B cell (primary cell): ENCODE measurements at regions not wholly inside any gene's neighbourhood (a gene's known extent, or its start where the extent isn't known, plus 50 kb on each side); places are given as distances from the start of the nearest gene placed in this dataset.

Experiments used
- ATAC-seq: fragments of 200-7000 bp; cut with Tn5 transposase; one replicate; pipeline ENCODE4 v1.10.0; 2021; ENCODE audit warnings: low read depth, mild to moderate bottlenecking, moderate number of reproducible peaks, moderate library complexity
- CTCF ChIA-PET: fragments of 350-600 bp; sonication (Branson Sonifier 250); formaldehyde crosslinking; loops from one replicate; lab custom pipeline; 2021; ENCODE audit warnings: antibody characterized with exemption, inconsistent platforms; lab: Charles Lee
- POLR2A ChIA-PET: fragments of 350-600 bp; sonication (Branson Sonifier 250); formaldehyde crosslinking; loops from one replicate; lab custom pipeline; 2021; ENCODE audit warnings: antibody characterized with exemption; lab: Charles Lee
- DNase-seq: peaks from one replicate; pipeline ENCODE4 v3.0.0; 2013
- H2AFZ ChIP-seq: 2 replicates; pipeline ENCODE4 v1.6.1; 2012; ENCODE audit warnings: mild to moderate bottlenecking, low read depth, low read length; ENCODE audit not compliant: insufficient read depth, poor library complexity, severe bottlenecking
- H3K27ac ChIP-seq, 2 donors: 1 replicate in 1 of 2; 2 replicates in 1 of 2; pipeline ENCODE4 v1.5.1; 2012 to 2013; ENCODE audit warnings: low read length in 2 of 2, mild to moderate bottlenecking in 2 of 2, moderate library complexity in 1 of 2
- H3K27me3 ChIP-seq, 4 experiments: fragments of 200-600 bp in 1 of 4; sonication (generic) in 1 of 4; replicated peaks in 1 of 4; 1 replicate in 2 of 4; 2 replicates in 2 of 4; pipeline versions ENCODE4 v1.6.1 to v1.7.0; 2013 to 2016; ENCODE audit warnings: low read length in 3 of 4, mild to moderate bottlenecking in 2 of 4, mixed read lengths in 1 of 4, moderate library complexity in 1 of 4; ENCODE audit not compliant: insufficient read depth in 4 of 4, control insufficient read depth in 3 of 4; ENCODE audit errors: control extremely low read depth in 1 of 4
- H3K36me3 ChIP-seq, 2 experiments: replicated peaks in 1 of 2; 1 replicate in 1 of 2; 2 replicates in 1 of 2; pipeline versions ENCODE4 v1.6.1 to v1.7.1; 2013; ENCODE audit warnings: low read length in 1 of 2; ENCODE audit not compliant: insufficient read depth in 2 of 2, control insufficient read depth in 1 of 2; ENCODE audit errors: control extremely low read depth in 1 of 2, extremely low read depth in 1 of 2
- H3K4me1 ChIP-seq, 2 donors: fragments of 200-600 bp in 1 of 2; sonication (generic) in 1 of 2; 1 replicate in 1 of 2; 2 replicates in 1 of 2; pipeline versions ENCODE4 v1.5.1 to v1.6.1; 2013 to 2017; ENCODE audit warnings: low read length in 2 of 2; ENCODE audit not compliant: control insufficient read depth in 2 of 2, insufficient read depth in 2 of 2
- H3K4me2 ChIP-seq: replicated peaks from 2 replicates; pipeline ENCODE3; 2012; ENCODE audit warnings: mild to moderate bottlenecking, low read depth, low read length; ENCODE audit not compliant: poor library complexity, severe bottlenecking
- H3K4me3 ChIP-seq, 5 experiments: fragments of 200-600 bp in 1 of 5; sonication (generic) in 1 of 5; 1 replicate in 3 of 5; 2 replicates in 2 of 5; pipeline versions ENCODE4 v1.5.1 to v1.7.0; 2011 to 2016; ENCODE audit warnings: low read length in 4 of 5, mild to moderate bottlenecking in 4 of 5, low read depth in 2 of 5, control low read depth in 1 of 5, moderate library complexity in 1 of 5; ENCODE audit not compliant: insufficient read depth in 1 of 5; ENCODE audit errors: control extremely low read depth in 1 of 5, extremely low read depth in 1 of 5
- H3K79me2 ChIP-seq: fragments of 200-600 bp; sonication (generic); one replicate; pipeline ENCODE4 v1.6.0; 2016; ENCODE audit warnings: low read length; ENCODE audit not compliant: control insufficient read depth, insufficient read depth
- H3K9ac ChIP-seq: fragments of 200-600 bp; sonication (generic); 2 replicates; pipeline ENCODE4 v1.6.1; 2017; ENCODE audit warnings: mild to moderate bottlenecking, low read length, moderate library complexity
- H3K9me3 ChIP-seq, 3 donors: one replicate each; pipeline versions ENCODE4 v1.6.1 to v1.7.1; 2013; ENCODE audit warnings: low read length in 2 of 3; ENCODE audit not compliant: control insufficient read depth in 2 of 3, insufficient read depth in 1 of 3; ENCODE audit errors: control extremely low read depth in 1 of 3
- H4K20me1 ChIP-seq: 2 replicates; pipeline ENCODE4 v1.6.0; 2012; ENCODE audit warnings: mild to moderate bottlenecking, low read length; ENCODE audit not compliant: insufficient read depth, control insufficient read depth, poor library complexity, severe bottlenecking
- H3K27ac Mint-ChIP-seq: one replicate; pipeline ENCODE4 v1.8.0; 2021; ENCODE audit warnings: mixed read lengths
- H3K27me3 Mint-ChIP-seq: one replicate; pipeline ENCODE4 v1.8.0; 2021; ENCODE audit warnings: mixed read lengths
- H3K4me1 Mint-ChIP-seq: one replicate; pipeline ENCODE4 v1.8.0; 2021; ENCODE audit warnings: mixed read lengths
- H3K4me3 Mint-ChIP-seq: one replicate; pipeline ENCODE4 v1.8.0; 2021; ENCODE audit warnings: mixed read lengths
- H3K9me3 Mint-ChIP-seq: one replicate; pipeline ENCODE4 v1.8.0; 2022; ENCODE audit warnings: mixed read lengths; ENCODE audit not compliant: insufficient read depth
- CTCF ChIP-seq: fragments of 200-600 bp; IDR thresholded peaks from one replicate; pipeline ENCODE4 v1.8.0; 2022; ENCODE audit warnings: antibody characterized with exemption, mild to moderate bottlenecking
- EZH2 ChIP-seq: IDR thresholded peaks from 2 replicates; pipeline ENCODE4 v1.6.1; 2012; ENCODE audit warnings: borderline replicate concordance, low read depth, mild to moderate bottlenecking, moderate library complexity, low read length; ENCODE audit not compliant: insufficient read depth, poor library complexity, severe bottlenecking
- WGBS: methylation state at CpG from one replicate; pipeline ENCODE4 v1.1.5; 2013; ENCODE audit warnings: missing lambda C conversion rate; ENCODE audit not compliant: insufficient coverage; 5-methylcytosine and 5-hydroxymethylcytosine counted together
- intact Hi-C: fragments of 100-400 bp; cut with micrococcal nuclease; formaldehyde crosslinking; loops from one replicate; pipeline ENCODE4 v1.10.0; 2022

DNA sequence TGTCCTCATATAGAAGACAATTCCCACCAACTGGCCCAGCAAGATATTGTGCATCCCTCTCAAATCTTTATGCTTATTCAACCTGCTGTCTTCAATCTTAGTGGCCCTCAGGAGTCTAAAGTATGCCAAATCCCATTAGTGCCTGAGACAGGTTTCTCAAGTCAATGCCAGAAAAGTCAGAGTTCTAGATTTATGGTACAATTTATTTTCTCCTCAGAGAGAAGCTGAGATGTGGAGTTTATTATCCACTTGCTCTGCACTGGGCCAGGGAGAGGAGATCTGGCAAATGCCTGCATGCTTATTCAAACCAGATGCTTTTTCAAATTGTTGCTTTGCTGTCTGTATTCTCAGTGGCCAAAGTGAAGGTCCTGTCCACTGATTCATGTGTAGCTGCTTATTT lies 825.2 kb downstream of the METTL4 start:
- Histone ChIP-seq H3K4me2 (no peak overlapping the region), H3K79me2 (no peaks in the 10 kb centered on the region), H3K36me3 (no peaks in the 10 kb centered on the region), H3K9ac (no peak overlapping the region), H3K9me3 (no peaks in the 10 kb centered on the region), H3K27me3 (no peaks in the 10 kb centered on the region), H3K4me3 (no peak overlapping the region), H3K27ac (no peak overlapping the region), H4K20me1 (no peaks in the 10 kb centered on the region), H3K4me1 (no peaks in the 10 kb centered on the region), H2AFZ (no peak overlapping the region)
- no peak overlapping the region for H3K27ac Mint-ChIP-seq
- intact Hi-C loops, result no loop called here
- no peaks in the 10 kb centered on the region for H3K27me3 Mint-ChIP-seq
- CTCF ChIA-PET, result no interaction called here
- TF ChIP-seq CTCF (no peak), EZH2 (no peak)
- no peak for DNase-seq
- no peaks in the 10 kb centered on the region for H3K9me3 Mint-ChIP-seq
- H3K4me1 Mint-ChIP-seq, result no peaks in the 10 kb centered on the region
- ATAC-seq, result no peak
- H3K4me3 Mint-ChIP-seq, result no peak overlapping the region
- POLR2A ChIA-PET, result no interaction called here

DNA sequence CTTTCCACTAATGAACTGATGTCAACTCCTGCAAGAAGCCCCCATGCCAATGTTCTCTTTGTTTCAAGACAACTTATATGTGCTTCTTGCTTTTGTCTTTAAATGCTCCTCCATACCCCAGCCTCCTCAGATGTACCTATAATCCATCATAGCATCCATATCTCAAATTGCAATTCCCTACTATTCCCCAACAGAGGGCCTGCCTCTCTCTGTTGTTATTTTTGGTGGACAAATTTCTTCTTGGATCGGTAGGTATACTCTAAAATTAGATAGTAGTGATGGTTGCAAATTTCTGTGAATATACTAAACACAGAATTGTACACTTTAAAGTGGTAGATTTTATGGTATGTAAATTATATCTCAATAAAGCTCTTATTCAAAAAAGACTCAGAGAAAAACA lies 820.1 kb downstream of the METTL4 start:
- no peaks in the 10 kb centered on the region for H3K27me3 Mint-ChIP-seq
- no peaks in the 10 kb centered on the region for H3K4me1 Mint-ChIP-seq
- CTCF ChIA-PET, result no interaction called here

More for the DNA sequence above, 820.1 kb downstream of the METTL4 start:
- intact Hi-C loops, result no loop called here
- H3K4me1 ChIP-seq, result no peaks in the 10 kb centered on the region
- no peak for DNase-seq
- no peak overlapping the region for H3K27ac Mint-ChIP-seq
- H3K4me2 ChIP-seq, result no peak overlapping the region
- H2AFZ ChIP-seq, result no peak overlapping the region
- H4K20me1 ChIP-seq, result no peaks in the 10 kb centered on the region
- no peaks in the 10 kb centered on the region for H3K36me3 ChIP-seq
- no peak overlapping the region for H3K4me3 Mint-ChIP-seq
- no peak for ATAC-seq
- no peak overlapping the region for H3K9ac ChIP-seq
- H3K27ac ChIP-seq, result no peak overlapping the region
- H3K79me2 ChIP-seq, result no peaks in the 10 kb centered on the region
- no peaks in the 10 kb centered on the region for H3K9me3 Mint-ChIP-seq
- H3K27me3 ChIP-seq, result no peaks in the 10 kb centered on the region
- WGBS, result no CpG with 5 or more reads among the region's 1 CpG
- H3K9me3 ChIP-seq, result no peaks in the 10 kb centered on the region
- POLR2A ChIA-PET, result no interaction called here
- TF ChIP-seq EZH2 (no peak), CTCF (no peak)
- no peak overlapping the region for H3K4me3 ChIP-seq
